Colonic mucosa (tissue), 4 donors: ENCODE measurements at regions not wholly inside any gene's neighbourhood (a gene's known extent, or its start where the extent isn't known, plus 50 kb on each side); places are given as distances from the start of the nearest gene placed in this dataset.

Experiments used
- DNase-seq: peaks from one replicate; pipeline ENCODE4 v3.0.0-alpha.2; 2020
- H3K27ac ChIP-seq: fragments of 200-600 bp; one replicate; pipeline ENCODE4 v1.8.0; 2021
- H3K27me3 ChIP-seq: fragments of 200-600 bp; one replicate; pipeline ENCODE4 v1.8.0; 2021
- H3K36me3 ChIP-seq: fragments of 200-600 bp; one replicate; pipeline ENCODE4 v1.8.0; 2021
- H3K4me1 ChIP-seq: fragments of 200-600 bp; one replicate; pipeline ENCODE4 v1.8.0; 2021; ENCODE audit warnings: mild to moderate bottlenecking
- H3K4me3 ChIP-seq: fragments of 200-600 bp; one replicate; pipeline ENCODE4 v1.8.0; 2021
- H3K9ac ChIP-seq, 2 donors: one replicate each; pipeline ENCODE4 v1.7.0; 2013; ENCODE audit warnings: control low read depth in 2 of 2, low read depth in 2 of 2, low read length in 2 of 2
- H3K9me3 ChIP-seq: fragments of 200-600 bp; one replicate; pipeline ENCODE4 v1.8.0; 2021
- intact Hi-C: fragments of 100-400 bp; cut with DNase I; formaldehyde crosslinking; loops from one replicate; pipeline ENCODE4 v1.14.1; 2022
- TF ChIP-seq, protein P1 (sequence below): fragments of 200-600 bp; IDR thresholded peaks from one replicate; pipeline ENCODE4 v1.8.0; 2022; ENCODE audit warnings: antibody characterized with exemption, mild to moderate bottlenecking
- donor health status: healthy.
- donor health status: DM: no; HTN: no; CAD: no.
- donor health status: DM: no; HTN: no; CAD: no.

DNA sequence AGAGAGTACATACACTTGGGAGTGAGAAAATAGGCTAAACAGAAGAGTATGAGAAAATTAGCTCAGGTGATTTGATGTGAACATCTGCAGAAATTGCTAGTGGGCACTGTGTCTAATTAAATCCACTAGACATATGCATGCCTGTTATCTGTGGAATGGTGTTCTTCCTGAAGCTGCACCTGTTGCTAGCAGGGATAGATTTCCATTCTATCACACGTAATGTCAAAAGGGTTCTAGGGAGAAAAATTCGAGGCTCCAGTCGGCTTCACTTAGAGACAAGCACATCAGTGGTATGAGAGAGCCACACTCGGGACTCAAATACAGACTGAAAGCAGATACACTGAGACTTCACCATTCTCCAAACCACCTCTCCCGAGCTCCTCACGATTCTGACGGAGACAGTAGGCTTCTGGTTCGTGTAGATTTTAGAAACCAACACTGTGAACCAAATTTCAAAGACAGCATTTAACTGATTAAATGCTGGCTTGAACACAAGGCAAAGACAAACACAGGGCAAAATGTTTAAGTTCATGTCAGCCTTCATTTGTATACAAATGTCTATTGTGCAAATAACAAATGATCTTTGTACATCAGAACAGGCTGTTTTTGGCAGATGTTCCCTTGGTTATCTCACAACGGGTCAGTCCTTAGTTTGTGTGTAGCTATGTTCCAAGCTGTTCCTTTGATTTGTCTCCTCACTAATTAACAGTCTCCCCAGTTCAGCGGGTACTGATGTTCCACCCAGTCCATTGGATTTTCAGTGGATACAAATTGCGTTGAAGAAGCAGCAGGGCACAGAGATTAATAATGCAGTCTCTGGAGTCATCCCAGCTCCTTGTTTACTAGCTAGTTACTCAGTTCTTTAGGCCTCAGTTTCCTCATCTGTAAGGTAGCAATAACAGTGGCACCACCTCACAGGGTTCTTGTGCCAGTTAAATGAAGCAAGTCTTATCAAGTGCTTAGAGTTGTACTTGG is 131.0 kb upstream of the IFNGR1 start:
- Histone ChIP-seq H3K4me3 (no peak overlapping the region), H3K27ac (no peak overlapping the region), H3K9ac (no peak overlapping the region), H3K4me1 (no peaks in the 10 kb centered on the region), H3K36me3 (no peaks in the 10 kb centered on the region), H3K9me3 (no peaks in the 10 kb centered on the region), H3K27me3 (no peaks in the 10 kb centered on the region)
- TF ChIP-seq, protein P1, sequence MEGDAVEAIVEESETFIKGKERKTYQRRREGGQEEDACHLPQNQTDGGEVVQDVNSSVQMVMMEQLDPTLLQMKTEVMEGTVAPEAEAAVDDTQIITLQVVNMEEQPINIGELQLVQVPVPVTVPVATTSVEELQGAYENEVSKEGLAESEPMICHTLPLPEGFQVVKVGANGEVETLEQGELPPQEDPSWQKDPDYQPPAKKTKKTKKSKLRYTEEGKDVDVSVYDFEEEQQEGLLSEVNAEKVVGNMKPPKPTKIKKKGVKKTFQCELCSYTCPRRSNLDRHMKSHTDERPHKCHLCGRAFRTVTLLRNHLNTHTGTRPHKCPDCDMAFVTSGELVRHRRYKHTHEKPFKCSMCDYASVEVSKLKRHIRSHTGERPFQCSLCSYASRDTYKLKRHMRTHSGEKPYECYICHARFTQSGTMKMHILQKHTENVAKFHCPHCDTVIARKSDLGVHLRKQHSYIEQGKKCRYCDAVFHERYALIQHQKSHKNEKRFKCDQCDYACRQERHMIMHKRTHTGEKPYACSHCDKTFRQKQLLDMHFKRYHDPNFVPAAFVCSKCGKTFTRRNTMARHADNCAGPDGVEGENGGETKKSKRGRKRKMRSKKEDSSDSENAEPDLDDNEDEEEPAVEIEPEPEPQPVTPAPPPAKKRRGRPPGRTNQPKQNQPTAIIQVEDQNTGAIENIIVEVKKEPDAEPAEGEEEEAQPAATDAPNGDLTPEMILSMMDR, result no peak
- intact Hi-C loops, result loop anchor here (10.0 kb wide), 1 partner anchor 285 kb away; no protein-coding TSS in a partner anchor
- no peak for DNase-seq

DNA sequence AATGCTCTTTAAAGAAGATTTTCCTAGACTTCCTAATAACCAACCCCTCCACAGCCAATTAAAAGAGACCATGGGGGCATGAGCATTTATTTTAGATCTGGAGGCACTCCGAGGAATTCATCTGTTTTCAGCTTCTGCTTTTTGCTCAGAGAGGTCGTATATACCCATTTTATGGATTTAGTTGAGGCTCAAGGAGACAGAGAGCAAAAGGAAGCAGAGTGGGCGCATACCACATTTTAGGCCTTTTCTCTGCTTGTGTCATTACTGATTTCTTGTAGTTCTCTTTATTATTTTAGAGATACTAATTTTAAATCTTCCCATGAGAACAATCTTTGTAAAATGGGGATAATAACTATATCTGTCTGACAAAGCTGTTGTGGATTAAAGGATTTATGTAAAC is 129.6 kb upstream of the IFNGR1 start:
- no peaks in the 10 kb centered on the region for H3K4me1 ChIP-seq
- intact Hi-C loops, result loop anchor here (10.0 kb wide), 1 partner anchor 286 kb away; no protein-coding TSS in a partner anchor
- DNase-seq, result no peak
- H3K36me3 ChIP-seq, result no peaks in the 10 kb centered on the region
- no peaks in the 10 kb centered on the region for H3K27me3 ChIP-seq
- no peak overlapping the region for H3K27ac ChIP-seq
- TF ChIP-seq, protein P1, result no peak
- H3K9me3 ChIP-seq, result no peaks in the 10 kb centered on the region
- no peak overlapping the region for H3K4me3 ChIP-seq
- no peak overlapping the region for H3K9ac ChIP-seq

DNA sequence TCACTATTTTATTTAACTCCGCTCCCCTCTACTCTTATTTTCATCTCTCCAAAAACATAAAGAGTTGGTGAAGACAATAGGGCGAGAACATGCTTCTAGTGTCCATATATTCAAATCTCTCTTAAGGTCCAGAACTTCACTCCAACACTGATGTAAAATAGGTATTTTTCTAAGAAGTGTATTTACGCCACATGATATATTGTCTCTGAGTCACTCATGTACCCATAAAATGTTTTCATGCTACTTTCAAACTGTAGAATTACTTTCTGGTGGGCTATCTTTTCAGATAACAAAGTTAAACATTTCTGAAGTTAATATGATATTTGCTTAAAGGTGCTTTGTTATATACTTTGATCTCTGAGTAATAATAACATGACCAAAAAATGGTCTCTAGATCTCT is 124.1 kb upstream of the IFNGR1 start:
- H3K27me3 ChIP-seq, result no peaks in the 10 kb centered on the region
- H3K4me1 ChIP-seq, result no peaks in the 10 kb centered on the region
- no peak overlapping the region for H3K4me3 ChIP-seq
- TF ChIP-seq, protein P1, result no peak
- H3K27ac ChIP-seq, result no peak overlapping the region
- intact Hi-C loops, result loop anchor here (5.0 to 10.0 kb wide), 2 partner anchors 74 to 292 kb away; no protein-coding TSS in a partner anchor
- no peak for DNase-seq
- H3K9ac ChIP-seq, result no peak overlapping the region
- no peaks in the 10 kb centered on the region for H3K9me3 ChIP-seq
- H3K36me3 ChIP-seq, result no peaks in the 10 kb centered on the region

DNA sequence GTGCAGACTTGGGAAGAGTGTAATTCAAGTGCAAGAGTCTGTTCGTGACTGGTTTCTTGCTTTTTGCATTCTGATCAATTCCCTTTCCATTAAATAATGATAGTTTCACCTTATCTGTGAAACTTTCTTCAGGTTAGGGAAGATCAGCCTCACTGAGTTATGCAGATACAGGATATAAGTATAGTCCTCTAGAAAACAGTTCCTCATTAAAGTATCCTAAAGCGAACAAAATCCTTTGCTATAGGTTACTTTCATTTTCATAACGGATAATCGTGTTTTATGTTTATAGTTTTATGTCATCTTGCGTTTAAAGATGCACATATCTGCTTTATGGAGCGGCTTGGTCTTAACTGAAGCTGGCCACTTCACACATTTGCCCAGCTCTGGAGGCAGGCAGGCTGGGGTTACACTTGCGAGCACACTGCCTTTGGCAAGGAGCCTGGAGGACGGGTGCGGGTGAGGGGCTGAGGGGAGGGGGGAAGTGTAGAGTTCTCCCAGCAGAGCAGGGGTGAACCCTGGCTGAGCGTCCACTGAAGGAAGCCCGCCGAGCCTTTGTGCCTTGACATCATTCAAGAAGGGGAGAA is 123.5 kb upstream of the IFNGR1 start:
- no peaks in the 10 kb centered on the region for H3K27me3 ChIP-seq
- no peaks in the 10 kb centered on the region for H3K36me3 ChIP-seq
- DNase-seq, result no peak
- no peak overlapping the region for H3K9ac ChIP-seq
- peak overlapping the region; percentile 1 for H3K4me3 ChIP-seq
- no peaks in the 10 kb centered on the region for H3K9me3 ChIP-seq
- H3K4me1 ChIP-seq, result no peaks in the 10 kb centered on the region
- no peak overlapping the region for H3K27ac ChIP-seq
- TF ChIP-seq, protein P1, result no peak
- intact Hi-C loops, result loop anchor here (5.0 to 10.0 kb wide), 2 partner anchors 75 to 292 kb away; no protein-coding TSS in a partner anchor

DNA sequence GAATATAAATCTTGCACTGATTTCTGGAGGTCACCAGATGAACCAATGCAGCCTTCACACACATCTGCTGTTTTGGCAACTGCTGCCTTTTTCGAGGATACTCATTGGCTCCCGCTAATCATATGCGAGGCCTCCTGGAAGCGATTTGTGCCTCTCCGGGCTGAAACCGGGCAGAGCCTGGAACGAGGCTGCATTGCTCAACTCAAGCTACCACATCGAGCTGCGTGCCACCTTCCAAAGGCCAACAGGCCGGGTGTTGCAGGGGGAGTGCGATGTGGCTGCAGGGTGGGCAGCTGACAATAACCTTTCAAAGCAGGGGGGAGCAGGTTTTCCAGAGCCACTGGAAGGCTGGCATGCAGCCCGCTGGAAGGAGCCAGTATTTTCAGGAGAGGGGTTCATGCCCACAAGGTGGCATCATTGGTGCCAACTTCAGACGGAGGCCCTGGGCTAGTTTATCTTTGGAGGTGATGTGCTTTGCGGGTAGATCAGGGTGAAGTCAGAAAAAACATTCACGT is 122.6 kb upstream of the IFNGR1 start:
- Histone ChIP-seq H3K27ac (no peak overlapping the region), H3K9me3 (no peaks in the 10 kb centered on the region), H3K4me3 (no peak overlapping the region), H3K27me3 (no peaks in the 10 kb centered on the region), H3K9ac (no peak overlapping the region), H3K36me3 (no peaks in the 10 kb centered on the region), H3K4me1 (no peaks in the 10 kb centered on the region)
- intact Hi-C loops, result loop anchor here (5.0 to 10.0 kb wide), 2 partner anchors 76 to 293 kb away; no protein-coding TSS in a partner anchor
- TF ChIP-seq, protein P1, result peak; percentile 18
- peak; percentile 38 for DNase-seq
